HG02973 (cell line): ENCODE measurements at regions not wholly inside any gene's neighbourhood (a gene's known extent, or its start where the extent isn't known, plus 50 kb on each side); places are given as distances from the start of the nearest gene placed in this dataset.

ENCODE experiments used
- ATAC-seq: cut with Tn5 transposase; IDR thresholded peaks from one replicate; pipeline ENCODE4 v1.9.1; 2021; ENCODE audit warnings: moderate library complexity; ENCODE audit not compliant: unreplicated experiment

GRCh38 chr2:45074713-45075112, 65.5 kb upstream of the SIX2 start:
- ATAC-seq: no peak

DNA sequence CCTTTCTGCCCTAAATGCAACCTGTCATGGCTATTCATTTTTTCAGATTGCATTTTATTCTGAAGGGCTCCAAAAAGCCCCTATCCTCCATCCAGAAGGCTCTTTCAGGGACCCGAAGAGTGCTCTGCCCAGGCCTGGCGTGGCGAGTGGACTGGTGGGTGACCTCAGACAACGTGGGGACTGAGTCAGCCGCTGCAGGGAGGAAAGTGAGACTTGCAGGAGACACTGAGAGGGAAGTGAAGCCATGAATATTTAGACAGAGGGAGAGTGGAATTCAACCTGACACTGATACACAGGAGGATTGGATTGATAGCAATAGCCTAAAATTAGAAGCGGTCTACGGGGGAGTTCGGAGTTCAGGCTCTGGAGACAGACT, 63.6 kb upstream of the SIX2 start:
- ATAC-seq: no peak

GRCh38 chr2:45072064-45072861, 63.0 kb upstream of the SIX2 start:
- ATAC-seq: no peak

GRCh38 chr2:45070113-45070652, 60.9 kb upstream of the SIX2 start:
- no peak for ATAC-seq

DNA sequence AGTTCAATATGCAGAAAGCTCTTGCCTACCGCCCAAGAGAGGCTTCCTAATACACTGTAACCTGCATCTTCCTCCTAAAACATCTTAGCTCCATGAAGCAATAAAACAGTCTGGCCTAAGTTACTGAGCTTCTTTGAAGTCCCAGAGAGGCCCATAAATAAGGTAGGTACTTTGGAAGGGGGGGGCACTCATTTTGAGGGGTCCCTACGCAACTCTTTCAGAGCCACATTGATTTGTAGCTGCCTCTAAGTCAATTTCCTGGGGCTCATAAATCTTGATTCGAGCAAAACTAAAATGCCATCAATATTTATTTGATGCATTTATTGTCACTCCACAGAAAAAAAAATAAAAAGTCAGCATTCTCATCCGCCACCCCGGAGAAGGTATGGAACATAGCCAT, 60.4 kb upstream of the SIX2 start:
- ATAC-seq: no peak

GRCh38 chr2:45068571-45069140, 59.4 kb upstream of the SIX2 start:
- no peak for ATAC-seq

DNA sequence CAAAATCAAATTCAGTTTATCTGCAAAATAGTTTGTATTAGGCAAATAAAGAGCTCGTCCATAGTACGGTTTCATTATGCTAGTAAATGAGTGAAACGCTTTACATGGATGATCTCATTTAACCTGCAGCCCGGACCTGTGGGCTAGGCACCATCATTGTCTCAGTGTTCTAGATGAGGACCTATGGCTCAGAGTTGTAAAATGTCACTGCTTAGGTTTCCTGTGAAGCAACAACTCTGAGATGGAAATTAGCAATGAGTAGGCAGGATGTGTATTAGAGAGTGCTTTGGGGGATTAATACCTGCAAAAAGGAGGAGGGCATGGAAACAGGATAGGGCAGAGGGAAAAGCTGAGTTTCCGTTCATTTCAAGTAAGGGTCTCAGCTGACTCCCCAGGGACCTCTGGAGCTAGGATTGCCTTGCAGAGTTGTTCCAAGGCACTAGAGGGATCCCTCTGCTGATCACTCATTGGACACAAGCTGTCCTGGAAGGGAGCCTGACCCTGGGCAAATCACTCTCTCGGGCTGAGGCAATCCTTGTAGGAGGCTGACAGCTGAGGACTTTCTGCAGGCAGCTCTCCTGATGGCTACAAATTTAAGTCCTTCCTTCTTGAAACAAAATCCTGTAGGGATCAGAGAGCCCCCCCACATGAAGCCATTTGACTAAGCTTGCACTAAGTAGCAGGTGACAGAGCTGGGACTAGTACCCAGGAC, 58.8 kb upstream of the SIX2 start:
- ATAC-seq: no peak
